Astrocyte of the cerebellum (primary cell): ENCODE measurements at regions not wholly inside any gene's neighbourhood (a gene's known extent, or its start where the extent isn't known, plus 50 kb on each side); places are given as distances from the start of the nearest gene placed in this dataset.

ENCODE experiments used
- DNase-seq: peaks from one replicate; pipeline ENCODE4 v3.0.0-alpha.2; 2011; ENCODE audit warnings: low read depth
- H3K4me3 ChIP-seq: 2 replicates; pipeline ENCODE4 v1.5.1; 2011; ENCODE audit warnings: mild to moderate bottlenecking, low read depth, low read length, moderate library complexity
- in situ Hi-C: cut with HindIII; loops from 2 replicates; pipeline ENCODE4 v1.10.0; 2017; ENCODE audit warnings: low sequenced_read_pairs
- TF ChIP-seq, protein P1 (sequence below): IDR thresholded peaks from 2 replicates; pipeline ENCODE4 v1.5.1; 2012; ENCODE audit warnings: low read length, low read depth, moderate library complexity, mild to moderate bottlenecking; ENCODE audit errors: missing control alignments

DNA sequence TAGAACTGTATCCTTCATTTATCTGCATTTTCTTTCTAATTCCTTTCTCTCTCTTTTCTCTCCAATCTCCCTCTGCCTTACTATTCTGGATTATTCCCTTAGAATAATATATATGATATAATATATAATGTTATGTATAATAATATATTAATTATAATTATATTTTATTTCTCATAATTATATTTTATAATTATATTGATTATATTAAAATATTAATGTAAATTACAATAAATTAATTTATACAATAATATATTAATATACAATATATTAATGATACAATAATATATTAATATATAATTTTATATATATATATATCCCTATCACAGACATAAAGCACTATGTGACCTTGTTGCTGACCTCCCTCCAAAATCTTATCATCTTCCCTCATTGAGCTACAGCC, 661.3 kb upstream of the CHORDC1 start:
- DNase-seq = no peak
- in situ Hi-C loops = no loop called here
- H3K4me3 ChIP-seq = no peak overlapping the region
- TF ChIP-seq, protein P1, sequence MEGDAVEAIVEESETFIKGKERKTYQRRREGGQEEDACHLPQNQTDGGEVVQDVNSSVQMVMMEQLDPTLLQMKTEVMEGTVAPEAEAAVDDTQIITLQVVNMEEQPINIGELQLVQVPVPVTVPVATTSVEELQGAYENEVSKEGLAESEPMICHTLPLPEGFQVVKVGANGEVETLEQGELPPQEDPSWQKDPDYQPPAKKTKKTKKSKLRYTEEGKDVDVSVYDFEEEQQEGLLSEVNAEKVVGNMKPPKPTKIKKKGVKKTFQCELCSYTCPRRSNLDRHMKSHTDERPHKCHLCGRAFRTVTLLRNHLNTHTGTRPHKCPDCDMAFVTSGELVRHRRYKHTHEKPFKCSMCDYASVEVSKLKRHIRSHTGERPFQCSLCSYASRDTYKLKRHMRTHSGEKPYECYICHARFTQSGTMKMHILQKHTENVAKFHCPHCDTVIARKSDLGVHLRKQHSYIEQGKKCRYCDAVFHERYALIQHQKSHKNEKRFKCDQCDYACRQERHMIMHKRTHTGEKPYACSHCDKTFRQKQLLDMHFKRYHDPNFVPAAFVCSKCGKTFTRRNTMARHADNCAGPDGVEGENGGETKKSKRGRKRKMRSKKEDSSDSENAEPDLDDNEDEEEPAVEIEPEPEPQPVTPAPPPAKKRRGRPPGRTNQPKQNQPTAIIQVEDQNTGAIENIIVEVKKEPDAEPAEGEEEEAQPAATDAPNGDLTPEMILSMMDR = no peak

- in situ Hi-C loops = no loop called here
- no peak overlapping the region for H3K4me3 ChIP-seq
- no peak for DNase-seq
- TF ChIP-seq, protein P1 = no peak
Observed at GRCh38 chr11:90874986-90875385, 652.1 kb upstream of the CHORDC1 start.

- H3K4me3 ChIP-seq = no peak overlapping the region
- DNase-seq = no peak
- TF ChIP-seq, protein P1 = no peak
- in situ Hi-C loops = no loop called here
Observed at GRCh38 chr11:90874281-90874680, 651.4 kb upstream of the CHORDC1 start.

GRCh38 chr11:90867416-90867815, 644.6 kb upstream of the CHORDC1 start:
- in situ Hi-C loops = no loop called here

GRCh38 chr11:90856790-90857189, 633.9 kb upstream of the CHORDC1 start:
- no peak for DNase-seq
- TF ChIP-seq, protein P1 = no peak
- H3K4me3 ChIP-seq = no peak overlapping the region
- in situ Hi-C loops = no loop called here

More at GRCh38 chr11:90867416-90867815, 644.6 kb upstream of the CHORDC1 start:
- DNase-seq = no peak
- TF ChIP-seq, protein P1 = no peak
- no peak overlapping the region for H3K4me3 ChIP-seq

GRCh38 chr11:90855531-90855930, 632.7 kb upstream of the CHORDC1 start:
- DNase-seq = no peak
- H3K4me3 ChIP-seq = no peak overlapping the region
- in situ Hi-C loops = no loop called here
- TF ChIP-seq, protein P1 = no peak

DNA sequence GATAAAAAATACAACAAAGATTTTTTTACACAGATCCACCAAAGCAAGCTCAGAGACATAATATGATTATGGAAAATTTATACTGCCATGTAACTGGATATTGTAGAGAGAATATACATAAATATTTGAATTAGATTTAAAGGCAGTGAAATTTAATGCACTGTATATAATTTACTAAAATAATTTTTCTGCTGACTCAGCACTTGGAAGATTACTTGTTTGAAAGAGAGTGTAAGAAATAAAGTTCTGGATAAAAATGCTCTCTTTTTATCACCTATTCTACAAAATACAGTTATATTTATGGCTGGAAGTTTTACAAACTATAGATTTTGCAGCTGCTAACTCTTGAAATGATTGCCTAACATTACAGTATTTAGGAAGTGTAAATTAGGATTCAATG, 628.3 kb upstream of the CHORDC1 start:
- TF ChIP-seq, protein P1 = no peak
- no peak for DNase-seq
- no peak overlapping the region for H3K4me3 ChIP-seq
- in situ Hi-C loops = no loop called here
